ENCODE measurements at regions not wholly inside any gene's neighbourhood (a gene's known extent, or its start where the extent isn't known, plus 50 kb on each side); places are given as distances from the start of the nearest gene placed in this dataset.

DNA sequence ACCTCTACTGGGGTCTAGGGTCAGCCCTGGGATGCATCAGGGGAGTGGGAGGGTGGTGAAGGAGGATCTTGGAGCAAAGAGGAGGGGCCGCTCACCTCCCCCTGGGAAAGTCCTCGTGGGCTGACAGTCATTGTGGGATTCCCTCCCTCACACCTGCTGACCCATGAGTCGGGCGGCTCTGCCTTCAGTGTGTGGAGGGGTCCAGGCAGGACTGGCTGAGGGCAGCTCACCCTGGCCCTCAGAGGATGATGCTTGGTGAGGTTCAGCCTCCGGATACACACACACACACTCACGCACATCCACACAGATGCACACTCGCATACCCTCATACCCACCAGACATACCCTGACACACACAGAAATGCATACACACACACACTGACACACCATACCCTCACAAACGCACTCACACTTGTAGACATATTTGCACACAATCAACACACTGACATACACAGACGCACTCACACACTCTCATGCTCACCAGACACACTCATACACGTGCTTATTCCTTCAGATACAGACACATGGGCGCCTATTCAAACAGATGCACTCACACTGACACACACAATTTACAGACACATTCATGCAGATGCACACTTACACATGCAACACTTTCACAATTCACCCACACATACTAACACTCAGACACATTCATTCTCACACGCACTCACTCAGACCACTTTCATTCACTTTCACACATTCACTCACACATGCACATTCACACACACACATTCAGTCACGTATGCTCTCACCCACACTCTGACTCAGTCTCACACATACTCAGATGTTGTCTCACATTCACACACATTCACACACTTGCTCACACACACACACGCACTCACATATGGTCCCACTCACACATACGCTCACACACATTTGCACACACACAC, 105.1 kb upstream of the RPL38 start:
- intact Hi-C loops (cut with DNase I; ENCODE audit: low total_unique reads): loop anchor here (10.0 kb wide), 1 partner anchor 186 kb away; no protein-coding TSS in a partner anchor
- TF ChIP-seq, protein P1, sequence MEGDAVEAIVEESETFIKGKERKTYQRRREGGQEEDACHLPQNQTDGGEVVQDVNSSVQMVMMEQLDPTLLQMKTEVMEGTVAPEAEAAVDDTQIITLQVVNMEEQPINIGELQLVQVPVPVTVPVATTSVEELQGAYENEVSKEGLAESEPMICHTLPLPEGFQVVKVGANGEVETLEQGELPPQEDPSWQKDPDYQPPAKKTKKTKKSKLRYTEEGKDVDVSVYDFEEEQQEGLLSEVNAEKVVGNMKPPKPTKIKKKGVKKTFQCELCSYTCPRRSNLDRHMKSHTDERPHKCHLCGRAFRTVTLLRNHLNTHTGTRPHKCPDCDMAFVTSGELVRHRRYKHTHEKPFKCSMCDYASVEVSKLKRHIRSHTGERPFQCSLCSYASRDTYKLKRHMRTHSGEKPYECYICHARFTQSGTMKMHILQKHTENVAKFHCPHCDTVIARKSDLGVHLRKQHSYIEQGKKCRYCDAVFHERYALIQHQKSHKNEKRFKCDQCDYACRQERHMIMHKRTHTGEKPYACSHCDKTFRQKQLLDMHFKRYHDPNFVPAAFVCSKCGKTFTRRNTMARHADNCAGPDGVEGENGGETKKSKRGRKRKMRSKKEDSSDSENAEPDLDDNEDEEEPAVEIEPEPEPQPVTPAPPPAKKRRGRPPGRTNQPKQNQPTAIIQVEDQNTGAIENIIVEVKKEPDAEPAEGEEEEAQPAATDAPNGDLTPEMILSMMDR (IDR thresholded peaks at IDR 0.05): no peak
- H3K27ac ChIP-seq: no peak overlapping the region
- no peaks in the 10 kb centered on the region for H3K36me3 ChIP-seq
- no peaks in the 10 kb centered on the region for H3K9me3 ChIP-seq
- no peaks in the 10 kb centered on the region for H3K4me1 ChIP-seq
- peaks cover 0 to 48% of the 10 kb centered on the region in 2 donors for H3K27me3 ChIP-seq
- no peak for DNase-seq
- H3K4me3 ChIP-seq: no peak overlapping the region

DNA sequence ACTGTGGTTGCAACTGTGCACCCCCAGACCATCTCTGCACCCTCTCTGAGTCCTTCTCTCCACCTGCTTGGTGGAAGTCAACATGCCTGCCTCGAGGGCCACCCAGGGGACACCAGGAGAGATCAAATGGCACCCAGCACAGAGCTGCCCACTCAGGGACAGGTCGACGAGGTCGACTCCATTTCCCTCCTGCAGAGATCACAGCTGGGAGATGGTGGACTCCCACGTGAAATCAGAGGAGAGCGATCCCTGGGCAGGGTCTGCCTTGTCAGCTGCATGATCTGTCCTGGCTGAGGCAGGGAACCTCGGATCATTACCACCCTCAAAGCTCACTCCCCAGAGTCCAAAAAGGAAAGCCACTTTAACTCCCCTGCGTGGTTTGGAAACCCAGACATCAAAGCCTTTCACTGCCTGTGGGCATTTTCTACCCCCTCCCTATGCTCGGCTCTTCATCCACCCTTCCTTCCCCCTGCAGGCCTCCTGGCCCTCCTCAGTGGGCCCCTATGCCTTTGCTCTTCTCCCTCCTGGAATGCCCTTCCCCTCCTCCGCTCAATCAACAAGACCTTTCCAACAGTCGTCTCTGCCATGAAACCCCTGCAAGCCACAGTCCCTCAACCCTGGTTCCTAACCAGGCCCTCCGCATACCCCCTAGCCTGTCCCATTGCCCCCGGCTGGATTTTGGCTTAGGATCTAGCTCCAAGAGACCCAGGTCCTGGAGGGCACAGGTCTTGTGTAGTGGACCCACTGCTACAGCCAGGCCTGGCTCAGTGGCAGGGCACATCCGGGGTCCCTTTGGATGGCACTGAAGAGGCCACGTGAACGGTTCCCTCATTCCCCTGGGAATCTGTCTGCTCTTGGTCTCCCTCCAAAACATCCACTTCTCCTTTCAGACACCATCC, 103.8 kb upstream of the RPL38 start:
- TF ChIP-seq, protein P1 (IDR thresholded peaks at IDR 0.05): no peak
- Histone ChIP-seq H3K4me3 (no peak overlapping the region), H3K36me3 (no peaks in the 10 kb centered on the region), H3K27ac (no peak overlapping the region), H3K9me3 (no peaks in the 10 kb centered on the region), H3K4me1 (no peaks in the 10 kb centered on the region), H3K27me3 (peaks cover 0 to 48% of the 10 kb centered on the region in 2 donors)
- no peak for DNase-seq
- intact Hi-C loops (cut with DNase I; ENCODE audit: low total_unique reads): loop anchor here (10.0 kb wide), 1 partner anchor 185 kb away; no protein-coding TSS in a partner anchor

DNA sequence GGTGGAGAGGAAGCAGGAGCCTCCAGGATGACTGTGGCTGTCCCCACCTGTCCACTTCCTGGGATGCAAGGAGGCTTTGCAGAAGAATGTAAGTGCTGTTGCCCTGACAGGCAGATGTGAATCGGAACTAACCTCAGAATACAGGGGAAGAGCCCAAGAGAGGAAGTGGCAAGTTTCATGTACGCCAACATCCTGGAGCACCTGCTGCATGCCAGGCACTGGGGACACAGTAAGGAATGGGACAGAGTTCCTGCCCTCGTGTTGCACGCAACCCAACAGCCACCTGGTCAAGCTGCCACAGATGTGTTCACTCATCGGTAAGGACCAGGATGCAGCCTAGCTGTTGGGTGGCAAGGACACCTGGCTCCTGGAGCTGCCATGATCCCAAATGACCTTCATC, 98.6 kb upstream of the RPL38 start:
- Histone ChIP-seq H3K4me3 (no peak overlapping the region), H3K27ac (no peak overlapping the region), H3K9me3 (no peaks in the 10 kb centered on the region), H3K27me3 (peaks cover 0 to 41% of the 10 kb centered on the region in 2 donors), H3K4me1 (no peaks in the 10 kb centered on the region), H3K36me3 (no peaks in the 10 kb centered on the region)
- intact Hi-C loops (cut with DNase I; ENCODE audit: low total_unique reads): no loop called here
- no peak for DNase-seq
- TF ChIP-seq, protein P1 (IDR thresholded peaks at IDR 0.05): no peak

DNA sequence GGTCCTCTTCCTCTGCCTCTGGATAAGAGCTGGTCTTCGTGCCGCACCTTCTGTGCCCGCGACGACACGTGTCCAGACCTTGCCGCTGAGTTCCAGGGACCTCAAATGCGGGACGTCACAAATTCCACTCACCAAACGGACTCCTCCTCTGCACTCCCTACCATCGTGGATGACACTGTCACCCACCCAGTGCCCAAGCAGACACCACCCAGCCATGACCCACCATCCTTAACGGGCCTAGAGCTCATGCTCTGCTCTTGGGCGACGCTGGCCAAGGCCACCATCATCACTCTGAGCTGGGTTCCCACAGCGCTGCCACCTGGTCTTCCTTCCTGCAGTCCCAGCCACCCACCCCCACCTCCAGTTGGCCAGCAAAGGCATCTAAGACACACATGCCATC, 96.4 kb upstream of the RPL38 start:
- intact Hi-C loops (cut with DNase I; ENCODE audit: low total_unique reads): no loop called here
- H3K4me1 ChIP-seq: no peaks in the 10 kb centered on the region
- DNase-seq: no peak
- H3K36me3 ChIP-seq: no peaks in the 10 kb centered on the region
- H3K27me3 ChIP-seq: peaks cover 0 to 24% of the 10 kb centered on the region in 2 donors
- no peak overlapping the region for H3K4me3 ChIP-seq
- TF ChIP-seq, protein P1 (IDR thresholded peaks at IDR 0.05): no peak
- H3K27ac ChIP-seq: no peak overlapping the region
- no peaks in the 10 kb centered on the region for H3K9me3 ChIP-seq

DNA sequence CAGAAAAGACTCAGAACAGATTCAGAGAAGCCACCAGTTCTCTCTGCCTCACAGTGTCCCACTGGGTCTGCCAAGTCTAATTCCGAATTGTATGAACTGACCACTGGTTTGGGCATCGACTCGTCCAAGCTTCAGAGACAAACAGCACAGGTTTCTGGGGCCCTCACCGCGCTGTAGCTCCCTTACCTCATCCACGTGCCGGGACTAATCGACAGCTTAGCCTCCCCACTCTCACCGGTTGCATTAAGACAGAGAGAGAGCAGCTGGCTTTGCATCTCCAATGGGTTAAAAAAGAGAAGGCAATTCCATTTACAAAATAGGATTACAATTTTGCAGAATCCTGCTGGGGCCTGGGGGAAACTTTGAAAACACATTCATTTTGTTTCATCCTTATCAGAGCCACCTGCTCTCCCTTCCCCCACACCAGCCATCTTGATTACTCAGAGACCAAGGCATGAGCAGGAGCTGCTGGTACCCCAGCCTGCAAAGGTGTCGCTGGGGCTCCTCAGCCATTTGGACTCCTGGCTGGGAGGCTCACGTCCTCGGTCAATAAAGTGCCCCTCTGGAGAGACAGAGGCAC, 95.3 kb upstream of the RPL38 start:
- Histone ChIP-seq H3K36me3 (no peaks in the 10 kb centered on the region), H3K4me1 (no peaks in the 10 kb centered on the region), H3K9me3 (no peaks in the 10 kb centered on the region), H3K4me3 (no peak overlapping the region), H3K27ac (no peak overlapping the region), H3K27me3 (peaks cover 0 to 16% of the 10 kb centered on the region in 2 donors)
- DNase-seq: no peak
- TF ChIP-seq, protein P1 (IDR thresholded peaks at IDR 0.05): no peak
- intact Hi-C loops (cut with DNase I; ENCODE audit: low total_unique reads): no loop called here

Measured in tibial artery (tissue), 4 donors.